Activated CD4-positive, alpha-beta T cell treated with anti-CD3 and anti-CD28 coated beads for 24 hours (primary cell): ENCODE measurements at regions not wholly inside any gene's neighbourhood (a gene's known extent, or its start where the extent isn't known, plus 50 kb on each side); places are given as distances from the start of the nearest gene placed in this dataset.
"Not testable (repeated sequence)": the region's sequence is repeated elsewhere in the genome, so short reads cannot be mapped to it uniquely, and the experiment has no call there.

ENCODE experiments used
- DNase-seq, 2 donors: peaks; one replicate each; pipeline ENCODE4 v3.0.0-alpha.2; 2020; ENCODE audit warnings: low read depth in 2 of 2

GRCh38 chr14:101078170-101078891 lies 174.8 kb upstream of the RTL1 start:
- DNase-seq = no peak

GRCh38 chr14:101078892-101079221 lies 175.3 kb upstream of the RTL1 start:
- DNase-seq = no peak

GRCh38 chr14:101080922-101081593 lies 177.5 kb upstream of the RTL1 start:
- DNase-seq = no peak

- DNase-seq = no peak
These were observed 178.5 kb upstream of the RTL1 start for GRCh38 chr14:101082036-101082435.

GRCh38 chr14:101082436-101083384 lies 179.2 kb upstream of the RTL1 start:
- no peak for DNase-seq

- DNase-seq = no peak
These were observed 180.3 kb upstream of the RTL1 start for GRCh38 chr14:101083564-101084435.

GRCh38 chr14:101084436-101084826 lies 180.9 kb upstream of the RTL1 start:
- no peak for DNase-seq

GRCh38 chr14:101086926-101087325 lies 183.4 kb upstream of the RTL1 start:
- DNase-seq = no peak

GRCh38 chr14:101087614-101088394 lies 184.3 kb upstream of the RTL1 start:
- DNase-seq = no peak

- DNase-seq = no peak
These were observed 184.8 kb upstream of the RTL1 start for GRCh38 chr14:101088395-101088667.

GRCh38 chr14:101088714-101089113 lies 185.2 kb upstream of the RTL1 start:
- DNase-seq = no peak

GRCh38 chr14:101090478-101090877 lies 187.0 kb upstream of the RTL1 start:
- not testable (repeated sequence) for DNase-seq

GRCh38 chr14:101090976-101091375 lies 187.5 kb upstream of the RTL1 start:
- no peak for DNase-seq

GRCh38 chr14:101094916-101095315 lies 191.4 kb upstream of the RTL1 start:
- not testable (repeated sequence) for DNase-seq

- no peak for DNase-seq
These were observed 193.0 kb upstream of the RTL1 start for GRCh38 chr14:101096551-101096950.

GRCh38 chr14:101097109-101097793 lies 193.7 kb upstream of the RTL1 start:
- no peak for DNase-seq

GRCh38 chr14:101098177-101098576 lies 194.7 kb upstream of the RTL1 start:
- no peak for DNase-seq

GRCh38 chr14:101098641-101099040 lies 195.1 kb upstream of the RTL1 start:
- DNase-seq = no peak

GRCh38 chr14:101101456-101102056 lies 198.0 kb upstream of the RTL1 start:
- DNase-seq = no peak

GRCh38 chr14:101102875-101103274 lies 199.4 kb upstream of the RTL1 start:
- DNase-seq = no peak
